GM21576 (cell line): ENCODE measurements at regions not wholly inside any gene's neighbourhood (a gene's known extent, or its start where the extent isn't known, plus 50 kb on each side); places are given as distances from the start of the nearest gene placed in this dataset.

Source experiments
- ATAC-seq: cut with Tn5 transposase; IDR thresholded peaks from one replicate; pipeline ENCODE4 v1.9.1; 2021; ENCODE audit warnings: mild to moderate bottlenecking, moderate library complexity; ENCODE audit not compliant: unreplicated experiment

DNA sequence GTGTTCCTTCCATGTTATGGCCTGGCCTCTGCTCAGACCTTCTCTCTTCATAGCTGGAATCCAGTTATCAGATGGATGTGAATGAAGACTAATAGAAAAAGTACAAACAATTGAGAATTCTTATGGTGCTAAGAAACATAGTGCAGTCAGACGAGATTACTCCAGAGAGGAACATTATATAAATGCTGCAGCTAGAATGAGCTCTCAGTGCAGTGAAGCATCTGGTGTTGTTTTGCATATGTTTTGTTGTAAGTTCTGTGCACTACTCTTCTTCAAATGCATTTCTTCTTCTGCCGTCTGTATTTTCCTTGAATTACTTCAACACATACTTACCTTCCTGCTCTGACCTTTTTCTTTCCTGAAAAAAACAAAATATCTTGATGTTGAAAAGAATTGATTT is 602.4 kb upstream of the CDH18 start:
- no peak for ATAC-seq

DNA sequence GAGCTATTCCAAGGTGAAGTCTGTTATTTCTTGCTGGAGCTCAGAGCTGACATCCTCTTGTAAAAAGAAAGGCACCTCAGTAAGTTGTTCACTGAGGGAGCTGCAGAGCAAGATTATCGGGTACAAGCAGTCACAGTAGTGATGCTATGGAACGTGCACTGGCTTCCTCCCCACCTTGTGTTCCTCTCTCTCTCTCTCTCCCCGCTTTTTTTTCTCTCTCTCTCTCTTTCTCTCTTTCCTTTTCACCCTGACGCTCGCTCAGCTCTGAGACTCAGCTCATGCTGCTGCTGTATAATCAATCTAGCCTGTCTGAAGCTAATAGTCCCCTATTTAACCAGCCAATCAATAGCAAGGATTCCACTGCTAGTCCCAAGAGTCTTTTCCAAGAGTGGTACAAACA is 587.6 kb upstream of the CDH18 start:
- no peak for ATAC-seq

DNA sequence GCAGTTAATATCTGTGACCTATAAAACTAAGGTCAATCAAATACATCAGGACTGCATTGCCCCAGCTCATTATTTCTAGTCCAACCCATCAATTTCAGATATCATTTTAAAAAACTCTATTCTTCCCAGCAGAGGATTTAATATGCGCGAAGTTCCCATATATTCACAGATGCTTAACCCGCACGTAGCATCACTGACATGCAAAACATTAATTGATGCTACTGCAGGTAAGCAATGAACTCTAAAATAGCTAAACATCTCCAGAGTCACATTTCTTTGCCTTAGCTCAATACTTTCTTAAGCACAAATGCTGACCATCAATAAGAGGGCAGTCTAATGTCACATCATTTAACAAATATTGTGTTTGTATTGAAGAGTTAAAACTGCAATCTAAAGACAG is 586.6 kb upstream of the CDH18 start:
- no peak for ATAC-seq

- ATAC-seq: no peak
Measured at GRCh38 chr5:20572614-20573013, 584.6 kb upstream of the CDH18 start.

DNA sequence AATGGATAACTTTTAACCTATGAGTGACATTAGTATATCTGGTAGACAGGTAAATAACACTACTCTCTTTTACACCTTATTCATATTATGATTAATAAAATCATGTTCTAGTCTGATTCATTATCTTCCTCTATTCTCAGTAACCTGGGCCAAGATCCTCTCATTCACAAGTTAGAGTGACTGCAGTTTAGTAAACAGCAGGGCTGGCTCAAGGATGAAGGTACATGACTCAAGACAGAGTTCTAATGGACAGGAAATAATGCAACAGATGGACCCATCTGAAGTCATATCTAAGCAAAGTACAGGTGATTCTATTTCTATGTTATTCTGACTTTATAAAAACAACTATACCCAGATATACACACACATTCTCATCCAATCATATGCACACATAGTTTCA is 582.5 kb upstream of the CDH18 start:
- ATAC-seq: no peak

GRCh38 chr5:20562544-20562943 is 574.5 kb upstream of the CDH18 start:
- ATAC-seq: no peak

DNA sequence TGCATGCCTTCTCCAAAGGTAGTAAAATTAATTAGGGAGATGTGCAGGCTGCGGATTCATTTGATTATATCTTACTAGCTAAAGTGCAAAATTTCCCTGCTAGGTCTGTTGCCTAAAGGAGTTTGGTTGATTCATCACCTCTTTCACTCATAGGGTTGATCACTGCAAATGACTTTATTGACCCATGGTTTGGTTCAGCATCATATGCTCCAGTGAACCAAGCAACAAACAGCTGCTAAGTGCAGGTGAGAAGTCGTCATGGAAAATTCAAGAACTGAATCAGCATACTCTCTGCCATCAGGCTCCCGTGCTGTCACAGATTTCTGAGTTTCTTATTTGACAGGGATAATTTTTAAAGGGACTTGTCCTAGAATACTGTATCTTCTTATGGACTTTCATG is 571.8 kb upstream of the CDH18 start:
- ATAC-seq: no peak

DNA sequence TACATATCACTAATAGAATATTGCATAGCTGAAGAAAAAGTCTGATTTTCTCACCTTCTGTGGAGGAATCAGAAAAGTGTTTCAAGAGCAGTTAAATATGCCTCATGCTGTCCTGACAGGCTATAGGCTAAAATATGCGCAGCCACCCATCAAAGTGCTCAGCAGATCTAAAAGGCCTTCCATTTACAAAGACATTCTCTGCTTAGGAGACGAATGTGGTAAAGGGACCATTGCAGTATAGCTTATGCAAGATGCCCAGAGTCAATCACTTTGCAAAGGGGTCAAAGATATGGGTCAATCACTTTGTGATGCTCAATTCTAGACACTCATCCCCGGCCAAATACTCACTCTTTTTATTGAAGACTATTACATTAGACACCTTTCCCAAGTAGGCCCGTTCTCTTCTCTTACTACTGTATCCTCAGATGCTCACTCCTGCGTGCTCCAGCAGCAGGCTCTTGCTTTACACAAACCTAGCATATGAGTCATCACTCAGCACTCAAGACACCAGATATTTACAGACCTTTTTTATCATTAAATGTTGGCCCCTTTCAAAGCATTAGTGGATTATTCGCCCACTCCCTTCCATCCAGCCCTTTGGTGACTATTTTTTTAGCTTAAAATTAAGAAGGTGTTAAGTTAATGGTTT is 568.2 kb upstream of the CDH18 start:
- ATAC-seq: no peak

DNA sequence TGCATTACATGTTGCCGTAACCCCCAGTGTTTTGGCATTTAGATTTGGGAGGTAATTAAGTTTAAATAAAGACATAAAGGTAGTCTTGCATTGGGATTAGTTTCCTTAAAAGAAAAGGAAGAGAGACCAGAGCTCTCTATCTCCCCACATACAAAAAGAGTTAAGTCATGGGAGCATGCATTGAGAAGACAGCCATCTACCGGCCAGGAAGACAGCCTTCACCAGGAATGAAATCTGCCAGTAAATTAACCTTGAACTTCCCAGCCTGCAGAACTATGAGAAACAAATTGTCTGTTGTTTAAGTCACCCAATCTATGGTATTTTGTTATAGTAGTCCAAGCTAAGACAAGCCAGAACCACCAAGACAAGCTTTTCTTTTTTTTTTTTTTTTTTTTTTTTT is 567.0 kb upstream of the CDH18 start:
- ATAC-seq: no peak

- no peak for ATAC-seq
Measured at GRCh38 chr5:20554001-20554400, 566.0 kb upstream of the CDH18 start.

DNA sequence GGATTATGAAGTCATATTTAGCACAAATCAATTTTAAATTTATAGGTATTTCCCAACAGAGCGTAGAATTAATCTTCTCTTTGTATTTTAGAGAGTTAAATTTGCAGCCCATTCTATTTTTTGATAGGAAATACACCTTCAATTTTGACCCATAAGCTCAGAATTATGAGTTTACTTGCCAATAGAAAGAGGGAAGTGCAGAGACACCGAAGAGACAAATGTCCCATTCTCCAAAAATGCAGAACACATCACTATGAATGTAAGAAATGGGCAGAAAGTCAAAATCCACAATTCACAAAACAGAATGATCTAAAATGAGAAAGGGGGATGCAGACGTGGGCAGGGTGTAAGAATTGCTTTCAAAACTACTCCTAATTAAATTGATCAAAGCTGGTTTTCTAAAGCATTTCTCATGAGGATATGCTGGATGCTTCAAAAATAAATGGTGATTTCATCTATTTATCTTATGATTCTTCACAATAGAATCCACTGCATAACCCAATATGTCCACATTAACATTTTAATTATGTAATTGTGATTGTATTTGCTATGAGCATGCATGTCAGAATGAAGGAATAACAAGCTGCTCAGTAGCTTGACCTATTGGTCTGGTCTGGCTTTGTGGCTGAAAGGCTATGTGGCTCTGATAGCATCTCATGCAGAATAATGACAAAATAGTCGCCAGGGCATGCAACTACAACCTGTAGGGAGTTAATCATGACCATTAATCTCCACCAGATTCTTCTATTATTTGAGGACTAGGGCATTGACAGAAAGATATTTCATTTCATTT is 550.1 kb upstream of the CDH18 start:
- ATAC-seq: no peak

- no peak for ATAC-seq
Measured at GRCh38 chr5:20536813-20537212, 548.8 kb upstream of the CDH18 start.

DNA sequence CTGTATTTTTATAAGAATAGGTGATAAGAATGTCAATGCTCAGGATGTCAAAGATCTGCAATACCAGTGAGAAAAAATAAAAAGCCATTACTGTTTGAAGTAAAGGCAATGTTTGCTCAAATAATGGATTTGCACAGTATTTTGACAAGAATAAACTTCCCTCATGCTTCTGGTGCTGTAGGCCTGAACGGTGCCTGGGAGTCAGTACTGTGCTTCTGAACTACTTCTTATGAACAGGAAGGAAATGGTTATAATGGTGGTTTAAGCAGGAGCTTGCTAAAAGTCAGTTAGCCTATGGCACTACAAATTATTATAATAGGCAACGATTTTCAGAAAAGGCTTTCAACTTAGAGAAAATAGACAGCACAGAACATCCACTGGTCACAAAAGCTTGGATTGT is 548.3 kb upstream of the CDH18 start:
- no peak for ATAC-seq

- no peak for ATAC-seq
Measured at GRCh38 chr5:20528471-20528870, 540.5 kb upstream of the CDH18 start.

GRCh38 chr5:20524991-20525529 is 537.1 kb upstream of the CDH18 start:
- no peak for ATAC-seq

GRCh38 chr5:20522905-20523482 is 535.0 kb upstream of the CDH18 start:
- no peak for ATAC-seq

- no peak for ATAC-seq
Measured at GRCh38 chr5:20515606-20516005, 527.6 kb upstream of the CDH18 start.

GRCh38 chr5:20514145-20514544 is 526.1 kb upstream of the CDH18 start:
- no peak for ATAC-seq

DNA sequence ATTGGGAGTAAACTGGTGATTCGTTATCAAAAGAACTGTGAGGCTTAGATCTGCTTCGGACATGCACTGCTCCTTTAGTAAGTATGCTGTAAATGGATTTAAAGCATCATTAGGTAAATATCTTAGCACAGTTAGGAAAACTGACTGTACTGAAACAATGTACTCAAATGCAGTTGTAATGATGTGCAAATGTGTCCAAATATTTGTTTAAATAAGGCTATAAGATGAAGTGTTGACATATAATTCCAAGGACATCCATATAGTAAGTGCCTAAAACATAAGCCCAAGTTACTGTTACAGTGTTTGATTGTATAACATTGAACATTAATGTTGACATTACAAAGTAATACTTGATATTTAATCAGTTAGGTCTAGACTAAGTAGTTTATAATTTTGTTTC is 512.5 kb upstream of the CDH18 start:
- no peak for ATAC-seq

GRCh38 chr5:20498926-20499325 is 510.9 kb upstream of the CDH18 start:
- ATAC-seq: no peak

DNA sequence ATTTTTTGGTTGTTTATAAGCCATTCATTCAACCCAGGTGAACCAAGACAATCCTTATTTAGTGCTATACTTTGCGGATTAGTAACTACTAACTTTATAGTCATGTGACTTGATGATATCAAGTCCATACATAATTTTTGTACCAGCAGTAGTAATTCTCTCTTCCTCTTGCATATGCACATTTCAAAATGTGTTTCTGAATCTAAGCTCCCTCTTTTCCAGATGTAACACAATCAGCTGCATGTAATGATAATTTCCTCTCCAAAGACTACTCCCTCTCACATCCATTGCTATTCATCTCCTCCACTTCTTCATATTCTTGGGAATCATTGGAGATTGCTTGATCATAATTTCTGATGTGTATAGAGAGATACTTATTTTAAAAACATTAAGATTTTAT is 510.1 kb upstream of the CDH18 start:
- ATAC-seq: no peak

- no peak for ATAC-seq
Measured at GRCh38 chr5:20497356-20497755, 509.4 kb upstream of the CDH18 start.
